ENCODE measurements at regions not wholly inside any gene's neighbourhood (a gene's known extent, or its start where the extent isn't known, plus 50 kb on each side); places are given as distances from the start of the nearest gene placed in this dataset.
"Not testable (repeated sequence)": the region's sequence is repeated elsewhere in the genome, so short reads cannot be mapped to it uniquely, and the experiment has no call there.

DNA sequence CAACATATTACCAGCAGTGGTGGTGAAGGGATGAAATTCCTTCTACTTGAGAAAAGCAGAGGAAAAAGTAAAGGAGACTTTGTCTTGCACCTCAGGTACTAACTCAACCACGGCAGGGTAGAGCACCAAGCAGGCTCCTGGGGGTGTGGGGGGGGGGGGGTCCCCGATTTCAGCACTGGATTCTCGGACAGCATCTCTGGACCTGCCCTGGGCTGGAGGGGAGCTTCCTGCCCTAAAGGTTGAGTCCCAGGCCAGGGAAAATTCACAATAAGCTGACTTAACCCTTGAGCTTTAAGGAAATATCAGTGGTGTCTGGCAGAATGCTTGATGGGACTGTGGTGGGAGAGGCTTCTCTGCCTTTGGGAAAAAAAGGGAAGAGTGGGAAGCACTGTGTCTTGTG, 233.2 kb upstream of the CXADR start:
- Mint-ChIP-seq H3K27ac (no peak overlapping the region), H3K27me3 (no peaks in the 10 kb centered on the region), H3K4me3 (no peak overlapping the region), H3K36me3 (no peaks in the 10 kb centered on the region), H3K9me3 (peaks cover 21% of the 10 kb centered on the region), H3K4me1 (no peaks in the 10 kb centered on the region)

DNA sequence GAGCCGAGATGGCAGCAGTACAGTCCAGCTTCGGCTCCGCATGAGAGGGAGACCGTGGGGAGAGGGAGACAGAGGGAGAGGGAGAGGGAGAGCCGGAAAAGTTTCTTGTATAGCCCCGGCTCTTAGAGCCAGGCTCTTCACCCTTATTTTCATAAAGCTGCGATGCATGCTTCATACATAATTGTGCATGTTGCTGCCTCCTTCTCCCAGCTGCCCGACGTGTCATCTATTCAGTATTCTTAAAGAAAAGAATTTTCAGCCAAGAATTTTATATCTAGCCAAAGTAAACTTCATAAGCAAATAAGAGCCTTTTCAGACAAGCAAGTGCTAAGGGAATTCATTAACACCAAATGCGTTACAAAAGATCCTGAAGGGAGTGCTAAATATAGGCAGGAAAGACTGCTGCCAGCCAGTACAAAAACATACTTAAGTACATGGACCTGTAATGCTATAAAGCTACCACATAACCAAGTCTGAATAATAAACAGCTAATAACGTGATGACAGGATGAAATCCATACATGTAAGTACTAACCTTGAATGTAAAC, 219.8 kb upstream of the CXADR start:
- H3K4me1 Mint-ChIP-seq, H3K36me3 Mint-ChIP-seq, H3K27me3 Mint-ChIP-seq, H3K27ac Mint-ChIP-seq, H3K4me3 Mint-ChIP-seq: not testable (repeated sequence)
- peaks cover 19% of the 10 kb centered on the region for H3K9me3 Mint-ChIP-seq

DNA sequence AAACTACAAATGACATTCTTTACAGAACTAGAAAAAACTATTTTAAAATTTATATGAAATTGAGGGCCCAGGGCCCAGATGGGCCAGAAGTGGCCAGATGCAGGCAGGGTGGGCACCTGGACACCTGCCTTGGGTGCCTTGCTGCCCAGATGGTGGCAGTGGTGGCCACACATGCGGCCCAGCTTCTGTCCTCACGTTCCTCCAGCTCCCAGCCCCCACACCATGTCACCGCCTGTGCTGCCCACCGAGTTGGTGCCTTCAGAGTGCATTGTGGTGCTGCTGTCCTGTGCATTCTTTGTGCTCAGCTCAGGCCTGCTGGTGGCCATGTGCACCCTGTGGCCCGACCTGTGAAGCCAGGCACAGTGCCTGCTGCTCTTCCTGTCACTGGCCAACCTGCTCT, 216.8 kb upstream of the CXADR start:
- no peaks in the 10 kb centered on the region for H3K4me1 Mint-ChIP-seq
- H3K9me3 Mint-ChIP-seq, result peaks cover 19% of the 10 kb centered on the region
- no peak overlapping the region for H3K27ac Mint-ChIP-seq

DNA sequence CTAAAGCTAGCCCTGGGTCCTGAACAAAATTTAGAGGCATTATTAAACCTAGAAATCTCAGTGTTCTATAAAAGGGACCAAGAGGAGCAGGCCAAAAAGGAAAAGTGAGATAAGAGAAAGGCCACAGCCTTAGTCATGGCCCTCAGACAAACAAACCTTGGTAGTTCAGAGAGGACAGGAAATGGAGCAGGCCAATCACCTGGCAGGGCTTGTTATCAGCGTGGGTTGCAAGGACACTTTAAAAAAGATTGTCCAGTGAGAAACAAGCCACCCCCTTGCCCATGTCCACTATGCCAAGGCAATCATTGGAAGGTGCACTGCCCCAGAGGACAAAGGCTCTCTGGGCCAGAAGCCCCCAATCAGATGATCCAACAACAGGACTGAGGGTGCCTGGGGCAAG, 213.3 kb upstream of the CXADR start:
- H3K27ac Mint-ChIP-seq, H3K36me3 Mint-ChIP-seq, H3K4me3 Mint-ChIP-seq, H3K4me1 Mint-ChIP-seq, H3K27me3 Mint-ChIP-seq: not testable (repeated sequence)
- H3K9me3 Mint-ChIP-seq, result peaks cover 16% of the 10 kb centered on the region

More for the DNA sequence above, 216.8 kb upstream of the CXADR start:
- no peaks in the 10 kb centered on the region for H3K36me3 Mint-ChIP-seq
- H3K27me3 Mint-ChIP-seq, result no peaks in the 10 kb centered on the region
- H3K4me3 Mint-ChIP-seq, result no peak overlapping the region

DNA sequence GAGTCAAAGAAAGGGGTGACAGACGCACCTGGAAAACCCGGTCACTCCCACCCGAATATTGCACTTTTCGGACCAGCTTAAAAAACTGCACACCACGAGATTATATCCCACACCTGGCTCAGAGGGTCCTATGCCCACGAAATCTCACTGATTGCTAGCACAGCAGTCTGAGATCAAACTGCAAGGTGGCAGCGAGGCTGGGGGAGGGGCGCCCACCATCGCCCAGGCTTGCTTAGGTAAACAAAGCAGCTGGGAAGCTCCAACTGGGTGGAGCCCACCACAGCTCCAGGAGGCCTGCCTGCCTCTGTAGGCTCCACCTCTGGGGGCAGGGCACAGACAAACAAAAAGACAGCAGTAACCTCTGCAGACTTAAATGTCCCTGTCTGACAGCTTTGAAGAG, 185.1 kb upstream of the CXADR start:
- not testable (repeated sequence) for H3K4me1 Mint-ChIP-seq, H3K36me3 Mint-ChIP-seq, H3K4me3 Mint-ChIP-seq, H3K27ac Mint-ChIP-seq, H3K27me3 Mint-ChIP-seq, H3K9me3 Mint-ChIP-seq

DNA sequence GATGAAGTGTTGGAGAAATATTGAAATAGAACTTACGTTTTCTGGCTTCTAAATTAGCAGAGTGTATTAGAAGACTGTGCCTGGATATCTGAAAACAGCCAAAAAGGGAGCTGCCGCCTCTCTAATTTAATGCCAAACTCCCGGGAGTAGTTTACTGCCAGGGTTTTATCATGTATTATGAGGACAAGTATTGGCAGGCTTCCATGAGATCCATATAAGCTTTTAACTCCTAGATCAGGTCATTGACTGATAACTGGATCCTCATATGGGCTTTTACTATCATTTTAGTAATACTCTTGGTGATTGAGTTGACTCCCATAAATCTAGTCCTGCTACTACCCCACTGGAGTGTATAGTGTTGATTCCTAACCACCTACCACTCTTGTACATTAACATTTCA, 178.4 kb upstream of the CXADR start:
- peaks cover 4% of the 10 kb centered on the region for H3K9me3 Mint-ChIP-seq
- no peaks in the 10 kb centered on the region for H3K36me3 Mint-ChIP-seq
- H3K27ac Mint-ChIP-seq, result no peak overlapping the region
- no peaks in the 10 kb centered on the region for H3K27me3 Mint-ChIP-seq
- H3K4me1 Mint-ChIP-seq, result no peaks in the 10 kb centered on the region
- H3K4me3 Mint-ChIP-seq, result no peak overlapping the region

DNA sequence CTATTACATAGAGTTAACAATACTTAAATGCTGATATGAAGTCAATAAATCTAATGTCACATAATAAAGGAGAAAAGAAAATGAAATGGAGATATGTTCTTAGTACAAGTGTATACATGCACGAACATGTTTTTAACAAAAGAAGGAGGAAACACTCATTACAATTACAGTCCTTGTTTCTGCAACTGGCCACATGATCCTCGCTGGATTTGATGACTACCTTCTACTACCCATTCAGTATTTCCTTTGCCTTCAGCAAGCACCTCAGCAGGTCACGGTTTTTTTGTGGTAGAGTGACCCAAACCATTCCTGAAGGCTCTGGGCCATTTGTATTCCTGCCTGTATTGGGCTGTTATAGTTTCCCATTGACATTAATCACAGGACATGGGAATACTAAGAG, 172.8 kb upstream of the CXADR start:
- no peaks in the 10 kb centered on the region for H3K4me1 Mint-ChIP-seq
- no peak overlapping the region for H3K4me3 Mint-ChIP-seq
- H3K27ac Mint-ChIP-seq, result no peak overlapping the region
- H3K27me3 Mint-ChIP-seq, result no peaks in the 10 kb centered on the region
- no peaks in the 10 kb centered on the region for H3K36me3 Mint-ChIP-seq
- peaks cover 4% of the 10 kb centered on the region for H3K9me3 Mint-ChIP-seq

DNA sequence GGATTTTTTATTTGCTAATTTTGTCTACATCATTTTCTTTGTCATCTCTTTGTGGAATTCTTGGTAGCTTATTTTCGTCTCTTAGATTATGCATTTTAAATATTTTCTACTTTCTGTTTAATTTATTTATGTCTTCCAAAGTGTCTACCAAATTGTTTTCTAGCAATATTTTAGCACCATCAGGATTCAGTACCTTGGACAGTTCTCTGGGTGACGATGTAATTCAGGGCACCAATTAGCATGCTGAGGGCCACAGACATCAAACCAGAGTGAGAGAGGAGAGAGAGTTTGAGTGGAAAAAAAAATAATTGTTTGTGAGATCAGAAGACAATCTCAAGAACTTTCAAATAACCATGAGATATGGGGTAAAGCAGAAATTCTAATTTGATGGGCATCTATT, 169.8 kb upstream of the CXADR start:
- Mint-ChIP-seq H3K4me1 (no peaks in the 10 kb centered on the region), H3K27me3 (no peaks in the 10 kb centered on the region), H3K9me3 (peaks cover 4% of the 10 kb centered on the region), H3K4me3 (no peak overlapping the region), H3K36me3 (no peaks in the 10 kb centered on the region), H3K27ac (no peak overlapping the region)

DNA sequence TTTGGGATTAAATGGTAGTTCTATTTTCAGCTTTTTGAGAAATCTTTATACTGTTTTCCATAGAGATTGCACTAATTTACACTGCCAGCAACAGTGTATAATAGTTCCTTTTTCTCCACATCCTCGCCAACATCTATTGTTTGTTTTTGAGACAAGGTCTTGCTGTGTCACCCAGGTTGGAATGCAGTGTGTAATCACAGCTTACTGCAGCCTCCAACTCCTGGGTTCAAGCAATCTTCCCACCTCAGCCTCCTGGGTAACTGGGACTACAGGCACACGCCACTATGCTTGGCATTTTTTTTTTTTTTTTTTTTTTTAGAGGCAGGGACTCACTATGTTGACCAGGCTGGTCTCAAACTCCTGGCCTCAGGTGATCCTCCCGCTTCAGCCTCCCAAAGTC, 164.5 kb upstream of the CXADR start:
- Mint-ChIP-seq H3K4me1 (no peaks in the 10 kb centered on the region), H3K27me3 (peaks cover 9% of the 10 kb centered on the region), H3K4me3 (no peak overlapping the region), H3K9me3 (no peaks in the 10 kb centered on the region), H3K36me3 (no peaks in the 10 kb centered on the region), H3K27ac (no peak overlapping the region)

DNA sequence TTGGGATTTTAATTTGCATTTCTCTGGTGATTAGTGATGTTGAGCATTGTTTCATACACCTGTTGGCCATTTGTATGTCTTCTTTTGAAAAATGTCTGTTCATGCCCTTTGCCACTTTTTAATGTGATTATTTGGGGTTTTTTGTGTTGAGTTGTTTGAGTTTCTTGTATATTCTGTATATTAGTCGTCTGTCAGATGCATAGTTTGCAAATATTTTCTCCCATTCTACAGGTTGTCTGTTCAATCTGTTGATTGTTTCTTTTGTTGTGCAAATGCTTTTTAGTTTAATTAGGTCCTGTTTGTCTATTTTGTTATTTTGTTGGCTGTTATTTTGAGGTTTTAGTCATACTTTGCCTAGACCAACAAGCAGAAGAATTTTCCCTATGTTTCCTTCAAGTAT, 164.0 kb upstream of the CXADR start:
- peaks cover 9% of the 10 kb centered on the region for H3K27me3 Mint-ChIP-seq
- H3K27ac Mint-ChIP-seq, result no peak overlapping the region
- no peak overlapping the region for H3K4me3 Mint-ChIP-seq
- no peaks in the 10 kb centered on the region for H3K4me1 Mint-ChIP-seq
- no peaks in the 10 kb centered on the region for H3K36me3 Mint-ChIP-seq
- H3K9me3 Mint-ChIP-seq, result no peaks in the 10 kb centered on the region

DNA sequence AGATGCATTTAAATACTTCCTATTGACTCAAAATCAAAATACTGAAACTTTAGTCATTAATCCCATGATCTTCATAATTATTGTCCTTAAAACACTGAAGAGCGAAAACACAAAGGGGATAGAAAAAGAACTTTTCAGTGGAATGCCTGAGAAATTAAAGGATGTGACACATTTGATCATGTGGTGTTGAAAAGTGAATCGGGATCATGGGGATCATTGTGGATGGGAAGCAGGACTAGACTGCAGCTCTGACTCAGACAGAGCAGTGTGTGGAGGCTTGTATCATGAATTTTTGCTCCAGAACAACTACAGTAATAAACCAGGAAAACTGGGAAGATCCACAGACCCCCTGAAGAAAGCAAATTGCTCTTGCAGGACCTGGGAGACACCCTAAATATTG, 161.1 kb upstream of the CXADR start:
- Mint-ChIP-seq H3K9me3 (no peaks in the 10 kb centered on the region), H3K36me3 (no peaks in the 10 kb centered on the region), H3K4me3 (no peak overlapping the region), H3K27ac (no peak overlapping the region), H3K4me1 (no peaks in the 10 kb centered on the region), H3K27me3 (peaks cover 9% of the 10 kb centered on the region)

DNA sequence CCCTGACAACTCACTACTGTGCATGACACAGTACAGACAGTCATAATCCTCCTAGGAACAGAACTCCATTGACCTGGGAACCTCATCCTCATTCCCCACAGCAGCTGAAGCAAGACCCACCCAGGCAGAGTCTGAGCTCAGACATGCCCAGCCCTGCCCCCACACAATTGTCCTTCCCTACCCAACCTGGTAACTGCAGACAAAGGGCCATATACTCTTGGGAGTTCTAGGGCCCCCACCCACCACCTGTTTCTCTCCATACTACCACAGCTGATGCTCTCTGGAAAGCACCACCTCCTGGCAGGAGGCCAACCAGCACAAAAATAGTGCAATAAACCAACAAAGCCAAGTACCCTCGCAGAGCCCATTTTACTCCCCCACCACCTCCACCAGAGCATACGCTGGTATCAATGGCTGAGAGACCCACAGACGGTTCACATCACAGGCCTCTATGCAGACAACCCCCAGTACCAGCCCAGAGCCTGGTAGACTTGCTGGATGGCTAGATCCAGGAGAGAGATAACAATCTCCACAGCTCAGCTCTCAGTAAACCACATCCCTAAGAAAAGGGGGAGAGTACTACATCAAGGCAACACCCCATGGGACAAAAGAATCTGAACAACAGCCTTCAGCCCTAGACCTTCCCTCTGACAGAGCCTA, 159.7 kb upstream of the CXADR start:
- Mint-ChIP-seq H3K4me1 (no peaks in the 10 kb centered on the region), H3K27me3 (peaks cover 9% of the 10 kb centered on the region), H3K9me3 (no peaks in the 10 kb centered on the region), H3K36me3 (no peaks in the 10 kb centered on the region), H3K4me3 (no peak overlapping the region), H3K27ac (no peak overlapping the region)

DNA sequence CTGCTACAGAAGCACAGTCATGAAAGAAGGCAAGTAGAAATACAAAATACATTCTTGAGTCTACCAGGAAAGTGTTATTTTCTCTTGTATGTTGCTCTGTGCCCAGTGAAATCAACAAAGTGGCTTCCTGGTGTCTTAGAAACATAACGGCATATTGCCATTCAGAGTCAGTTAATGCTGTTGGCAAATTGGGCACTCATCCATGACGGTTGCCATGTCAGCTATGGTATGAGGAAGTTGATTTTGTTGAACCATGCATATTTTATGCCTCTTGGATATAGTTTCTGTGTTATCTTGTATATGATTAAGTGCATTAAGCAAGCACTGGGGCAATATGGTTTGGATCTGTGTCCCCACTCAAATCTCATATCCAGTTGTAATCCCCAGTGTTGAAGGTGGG, 153.1 kb upstream of the CXADR start:
- Mint-ChIP-seq H3K4me3 (no peak overlapping the region), H3K27me3 (peaks cover 10% of the 10 kb centered on the region), H3K36me3 (no peaks in the 10 kb centered on the region), H3K4me1 (no peaks in the 10 kb centered on the region), H3K27ac (no peak overlapping the region), H3K9me3 (peaks cover 8% of the 10 kb centered on the region)

DNA sequence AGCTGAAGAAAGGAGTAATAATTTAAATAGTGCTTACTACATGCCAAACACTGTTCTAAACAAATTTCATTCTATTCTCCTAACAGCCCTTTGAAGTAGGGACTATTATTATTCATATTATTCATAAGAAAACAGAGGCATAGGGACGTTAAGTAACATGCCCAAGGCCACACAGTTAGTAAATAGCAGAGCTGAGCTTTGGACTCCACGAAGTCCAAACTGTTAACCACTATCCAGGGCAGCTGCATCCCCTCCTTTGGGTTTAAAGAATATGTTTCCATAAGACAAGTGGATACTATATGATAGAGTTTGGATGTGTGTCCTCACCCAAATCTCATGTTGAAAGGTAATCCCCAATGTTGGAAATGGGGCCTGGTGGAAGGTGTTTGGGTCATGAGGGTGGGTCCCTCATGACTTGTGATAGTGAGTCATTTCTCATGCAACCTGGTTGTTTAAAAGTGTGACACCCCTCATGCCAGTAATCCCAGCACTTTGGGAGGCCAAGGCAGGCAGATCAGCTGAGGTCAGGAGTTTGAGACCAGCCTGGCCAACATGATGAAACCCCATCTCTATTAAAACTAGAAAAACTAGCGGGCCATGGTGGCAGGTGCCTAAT, 144.0 kb upstream of the CXADR start:
- H3K27ac Mint-ChIP-seq, result no peak overlapping the region
- peaks cover 8% of the 10 kb centered on the region for H3K27me3 Mint-ChIP-seq
- H3K9me3 Mint-ChIP-seq, result peaks cover 5% of the 10 kb centered on the region
- H3K36me3 Mint-ChIP-seq, result no peaks in the 10 kb centered on the region
- no peak overlapping the region for H3K4me3 Mint-ChIP-seq
- no peaks in the 10 kb centered on the region for H3K4me1 Mint-ChIP-seq

DNA sequence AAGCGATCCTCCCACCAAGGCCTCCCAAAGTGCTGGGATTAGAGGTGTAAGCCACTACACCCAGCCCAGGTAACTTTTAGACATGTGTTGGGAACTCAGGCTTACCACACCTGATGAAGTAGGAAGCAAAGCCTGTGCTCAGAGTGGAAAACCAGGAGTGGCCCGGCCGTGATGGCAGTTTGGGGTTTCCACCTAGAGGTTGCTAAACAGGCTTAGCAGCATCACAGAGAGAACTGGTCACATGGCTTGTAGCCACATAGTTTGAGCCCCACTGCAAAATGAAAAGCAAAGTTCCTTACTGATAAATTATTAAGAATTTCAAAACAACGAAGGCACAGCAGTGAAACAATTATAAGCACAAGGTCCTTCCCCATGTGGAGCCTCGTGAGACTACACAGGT, 142.6 kb upstream of the CXADR start:
- Mint-ChIP-seq H3K36me3 (no peaks in the 10 kb centered on the region), H3K4me3 (no peak overlapping the region), H3K4me1 (no peaks in the 10 kb centered on the region), H3K9me3 (no peaks in the 10 kb centered on the region), H3K27me3 (peaks cover 6% of the 10 kb centered on the region), H3K27ac (no peak overlapping the region)

DNA sequence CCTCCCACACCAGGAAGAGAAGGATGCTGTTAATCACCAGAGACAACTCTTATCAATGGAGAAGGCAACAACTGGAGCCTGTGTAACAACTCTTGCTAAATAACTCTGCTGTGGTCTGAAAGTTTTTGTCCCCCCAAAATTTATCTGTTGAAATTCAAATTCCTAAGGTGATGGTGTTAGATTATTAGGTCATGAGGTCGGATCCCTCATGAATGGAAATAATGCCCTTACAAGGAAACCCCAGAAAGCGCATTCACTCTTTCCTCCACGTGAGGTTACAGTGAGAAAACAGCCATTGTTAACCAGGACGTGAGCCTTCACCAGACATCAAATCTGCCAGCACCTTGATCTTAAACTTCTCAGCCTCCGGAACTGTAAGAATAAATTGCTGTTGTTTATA, 141.9 kb upstream of the CXADR start:
- Mint-ChIP-seq H3K4me1 (no peaks in the 10 kb centered on the region), H3K4me3 (no peak overlapping the region), H3K27ac (no peak overlapping the region), H3K27me3 (peaks cover 9% of the 10 kb centered on the region), H3K9me3 (no peaks in the 10 kb centered on the region), H3K36me3 (no peaks in the 10 kb centered on the region)

DNA sequence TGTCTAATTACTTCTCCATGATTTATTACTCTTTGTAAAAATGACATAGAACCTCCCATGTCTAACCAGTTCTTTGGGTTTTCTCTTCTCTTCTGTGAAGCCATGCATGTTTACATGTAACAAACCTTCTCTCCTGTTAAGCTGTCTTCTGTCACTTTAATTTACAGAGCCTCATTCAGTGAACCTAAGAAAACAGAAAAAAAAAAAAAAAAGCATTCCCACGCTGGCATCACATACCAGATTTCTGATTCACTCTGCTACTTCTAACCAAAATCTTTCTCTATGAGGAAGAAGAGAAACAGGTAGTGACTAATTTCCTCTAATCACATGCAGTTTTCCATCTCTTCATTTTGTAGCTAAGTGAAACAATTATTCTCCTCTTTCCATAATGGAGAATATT, 141.4 kb upstream of the CXADR start:
- Mint-ChIP-seq H3K27ac (no peak overlapping the region), H3K27me3 (peaks cover 9% of the 10 kb centered on the region), H3K36me3 (no peaks in the 10 kb centered on the region), H3K4me3 (no peak overlapping the region), H3K9me3 (no peaks in the 10 kb centered on the region), H3K4me1 (no peaks in the 10 kb centered on the region)

All from activated naive CD4-positive, alpha-beta T cell treated with anti-CD3 and anti-CD28 coated beads, Interleukin-2, amount 50 U/mL, for 24 hours (primary cell).